Caco-2 (cell line): ENCODE measurements at regions not wholly inside any gene's neighbourhood (a gene's known extent, or its start where the extent isn't known, plus 50 kb on each side); places are given as distances from the start of the nearest gene placed in this dataset.
"Not testable (repeated sequence)": the region's sequence is repeated elsewhere in the genome, so short reads cannot be mapped to it uniquely, and the experiment has no call there.

Experiments used
- BruUV-seq: library from RNA; stranded (reverse); fragments of 400-500 nt; replicated peaks from 2 replicates; lab custom pipeline; 2021; lab: Mats Ljungman, UMichigan
- CTCF ChIA-PET: fragments of 300-600 bp; sonication (Branson Sonifier 250); formaldehyde crosslinking; loops from one replicate; lab custom pipeline; 2022; ENCODE audit warnings: antibody characterized with exemption; lab: Charles Lee
- POLR2A ChIA-PET: fragments of 300-600 bp; sonication (Branson Sonifier 250); formaldehyde crosslinking; loops from one replicate; lab custom pipeline; 2022; ENCODE audit warnings: antibody characterized with exemption; lab: Charles Lee
- DNase-seq, 2 experiments: peaks; one replicate each; pipeline versions ENCODE4 v3.0.0 to v3.0.0-alpha.2; 2020 to 2022
- H3K27me3 ChIP-seq: replicated peaks from 2 replicates; pipeline ENCODE4 v1.6.0; 2011; ENCODE audit warnings: low read length; ENCODE audit not compliant: control insufficient read depth, insufficient read depth
- H3K36me3 ChIP-seq: 2 replicates; pipeline ENCODE4 v1.5.1; 2011; ENCODE audit warnings: low read length; ENCODE audit not compliant: control insufficient read depth, insufficient read depth
- H3K4me1 ChIP-seq: fragments of 250-450 bp; sonication (Bioruptor Pico); 2 replicates; pipeline ENCODE4 v1.5.1; 2020; ENCODE audit warnings: mild to moderate bottlenecking
- H3K4me3 ChIP-seq: 2 replicates; pipeline ENCODE4 v1.5.1; 2011; ENCODE audit warnings: low read depth, mild to moderate bottlenecking, control low read depth, low read length
- H3K9me3 ChIP-seq: fragments of 250-450 bp; sonication (Bioruptor Pico); 2 replicates; pipeline ENCODE4 v1.5.1; 2020; ENCODE audit warnings: mild to moderate bottlenecking, moderate library complexity
- H3K27ac Mint-ChIP-seq: one replicate; pipeline ENCODE4 v1.8.0; 2022; ENCODE audit warnings: mixed read lengths; ENCODE audit not compliant: unreplicated experiment
- H3K27me3 Mint-ChIP-seq: one replicate; pipeline ENCODE4 v1.8.0; 2022; ENCODE audit warnings: mixed read lengths; ENCODE audit not compliant: insufficient read depth, unreplicated experiment
- H3K36me3 Mint-ChIP-seq: one replicate; pipeline ENCODE4 v1.8.0; 2022; ENCODE audit warnings: mild to moderate bottlenecking, mixed read lengths; ENCODE audit not compliant: insufficient read depth, unreplicated experiment
- H3K4me1 Mint-ChIP-seq: one replicate; pipeline ENCODE4 v1.8.0; 2022; ENCODE audit warnings: low read depth, mixed read lengths; ENCODE audit not compliant: unreplicated experiment
- H3K4me3 Mint-ChIP-seq: one replicate; pipeline ENCODE4 v1.8.0; 2022; ENCODE audit warnings: mild to moderate bottlenecking, moderate library complexity, mixed read lengths; ENCODE audit not compliant: unreplicated experiment
- H3K9me3 Mint-ChIP-seq: one replicate; pipeline ENCODE4 v1.8.0; 2022; ENCODE audit warnings: mixed read lengths; ENCODE audit not compliant: unreplicated experiment
- intact Hi-C: fragments of 100-400 bp; cut with micrococcal nuclease; formaldehyde crosslinking; loops from one replicate; pipeline ENCODE4 v1.10.0; 2022; ENCODE audit not compliant: unreplicated experiment
- TF ChIP-seq, protein P1 (sequence below), 2 experiments: fragments of 200-600 bp in 1 of 2; IDR thresholded peaks; 1 replicate in 1 of 2; 2 replicates in 1 of 2; pipeline versions ENCODE4 v1.5.1 to v1.8.0; 2011 to 2022; ENCODE audit warnings: antibody characterized with exemption in 1 of 2, control low read depth in 1 of 2, inconsistent platforms in 1 of 2, low read depth in 1 of 2, low read length in 1 of 2, mild to moderate bottlenecking in 1 of 2, moderate library complexity in 1 of 2; ENCODE audit not compliant: insufficient read depth in 1 of 2, severe bottlenecking in 1 of 2, unreplicated experiment in 1 of 2

DNA sequence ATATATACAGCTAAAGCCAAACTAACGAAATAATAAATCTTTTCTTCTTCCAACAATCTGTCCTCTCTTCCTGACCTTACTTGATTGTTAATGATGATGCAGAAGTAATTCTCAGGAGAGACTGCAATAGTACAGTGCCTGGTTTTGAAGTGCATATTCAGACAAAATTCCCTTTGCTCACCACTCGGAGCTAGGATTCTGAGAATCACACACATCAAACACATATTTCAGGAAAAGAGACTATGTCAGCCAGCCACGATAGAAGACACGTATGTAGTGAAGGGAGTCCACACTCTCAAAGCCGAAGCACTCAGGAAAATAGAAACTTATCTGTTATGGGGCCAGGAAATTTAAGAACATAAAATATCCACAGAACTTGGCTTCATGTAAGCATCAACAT lies 362.5 kb upstream of the FAT1 start:
- H3K27me3 Mint-ChIP-seq = peaks cover 2% of the 10 kb centered on the region
- Histone ChIP-seq H3K4me1 (no peaks in the 10 kb centered on the region), H3K27me3 (no peaks in the 10 kb centered on the region), H3K9me3 (no peaks in the 10 kb centered on the region), H3K36me3 (no peaks in the 10 kb centered on the region), H3K4me3 (no peak overlapping the region)
- H3K4me3 Mint-ChIP-seq = no peak overlapping the region
- ChIA-PET POLR2A (no interaction called here), CTCF (no interaction called here)
- intact Hi-C loops = no loop called here
- DNase-seq = no peak
- no peak overlapping the region for H3K27ac Mint-ChIP-seq
- H3K36me3 Mint-ChIP-seq = no peaks in the 10 kb centered on the region
- H3K9me3 Mint-ChIP-seq = no peaks in the 10 kb centered on the region
- BruUV-seq = no TSS peak
- TF ChIP-seq, protein P1, sequence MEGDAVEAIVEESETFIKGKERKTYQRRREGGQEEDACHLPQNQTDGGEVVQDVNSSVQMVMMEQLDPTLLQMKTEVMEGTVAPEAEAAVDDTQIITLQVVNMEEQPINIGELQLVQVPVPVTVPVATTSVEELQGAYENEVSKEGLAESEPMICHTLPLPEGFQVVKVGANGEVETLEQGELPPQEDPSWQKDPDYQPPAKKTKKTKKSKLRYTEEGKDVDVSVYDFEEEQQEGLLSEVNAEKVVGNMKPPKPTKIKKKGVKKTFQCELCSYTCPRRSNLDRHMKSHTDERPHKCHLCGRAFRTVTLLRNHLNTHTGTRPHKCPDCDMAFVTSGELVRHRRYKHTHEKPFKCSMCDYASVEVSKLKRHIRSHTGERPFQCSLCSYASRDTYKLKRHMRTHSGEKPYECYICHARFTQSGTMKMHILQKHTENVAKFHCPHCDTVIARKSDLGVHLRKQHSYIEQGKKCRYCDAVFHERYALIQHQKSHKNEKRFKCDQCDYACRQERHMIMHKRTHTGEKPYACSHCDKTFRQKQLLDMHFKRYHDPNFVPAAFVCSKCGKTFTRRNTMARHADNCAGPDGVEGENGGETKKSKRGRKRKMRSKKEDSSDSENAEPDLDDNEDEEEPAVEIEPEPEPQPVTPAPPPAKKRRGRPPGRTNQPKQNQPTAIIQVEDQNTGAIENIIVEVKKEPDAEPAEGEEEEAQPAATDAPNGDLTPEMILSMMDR (IDR thresholded peaks at IDR 0.05; ENCODE audit: insufficient read depth in 1 of 2, low read depth in 1 of 2, low read length in 1 of 2, severe bottlenecking in 1 of 2, unreplicated experiment in 1 of 2) = no peak
- no peaks in the 10 kb centered on the region for H3K4me1 Mint-ChIP-seq

DNA sequence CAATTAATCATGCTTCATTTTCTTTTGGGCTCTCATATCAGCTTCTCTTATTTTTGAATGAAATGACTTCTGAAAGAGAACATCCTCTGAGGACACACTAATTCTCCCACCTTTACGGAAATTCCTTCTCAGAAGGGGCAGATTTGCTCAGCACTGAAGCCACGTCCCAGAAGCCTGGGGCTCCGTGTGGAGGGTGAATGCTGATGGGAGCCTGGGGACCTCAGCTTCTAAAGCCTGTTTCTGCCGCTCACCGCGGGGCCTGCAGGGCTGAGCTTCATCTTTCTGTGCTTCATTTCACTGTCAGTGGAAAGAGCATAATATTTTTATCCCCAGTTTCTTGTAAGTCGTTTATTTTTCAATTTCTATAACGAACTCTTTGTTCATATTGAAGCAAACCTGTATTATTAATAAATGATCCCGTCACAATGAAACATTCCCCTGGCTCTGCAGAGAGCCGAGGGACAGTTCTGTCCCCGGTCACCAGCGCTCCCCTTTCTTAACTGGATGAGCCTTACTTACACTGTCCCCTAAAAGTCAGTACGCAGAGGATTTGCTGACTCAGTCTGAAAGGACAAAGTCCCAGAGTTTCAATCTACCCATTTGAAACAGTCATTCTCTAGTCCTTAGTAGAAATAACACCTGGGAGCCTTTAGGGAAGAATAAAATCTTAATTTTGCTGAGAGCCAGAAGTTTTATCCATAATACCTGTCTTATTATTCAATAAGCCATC lies 364.6 kb upstream of the FAT1 start:
- H3K4me1 Mint-ChIP-seq = no peaks in the 10 kb centered on the region
- ChIA-PET CTCF (no interaction called here), POLR2A (no interaction called here)
- Histone ChIP-seq H3K27me3 (no peaks in the 10 kb centered on the region), H3K36me3 (no peaks in the 10 kb centered on the region), H3K4me3 (no peak overlapping the region), H3K4me1 (no peaks in the 10 kb centered on the region), H3K9me3 (no peaks in the 10 kb centered on the region)
- no TSS peak for BruUV-seq
- DNase-seq = no peak
- no peaks in the 10 kb centered on the region for H3K36me3 Mint-ChIP-seq
- peaks cover 2% of the 10 kb centered on the region for H3K27me3 Mint-ChIP-seq
- no peak overlapping the region for H3K4me3 Mint-ChIP-seq
- H3K27ac Mint-ChIP-seq = no peak overlapping the region
- TF ChIP-seq, protein P1 (IDR thresholded peaks at IDR 0.05; ENCODE audit: insufficient read depth in 1 of 2, low read depth in 1 of 2, low read length in 1 of 2, severe bottlenecking in 1 of 2, unreplicated experiment in 1 of 2) = no peak
- no peaks in the 10 kb centered on the region for H3K9me3 Mint-ChIP-seq
- intact Hi-C loops = no loop called here

DNA sequence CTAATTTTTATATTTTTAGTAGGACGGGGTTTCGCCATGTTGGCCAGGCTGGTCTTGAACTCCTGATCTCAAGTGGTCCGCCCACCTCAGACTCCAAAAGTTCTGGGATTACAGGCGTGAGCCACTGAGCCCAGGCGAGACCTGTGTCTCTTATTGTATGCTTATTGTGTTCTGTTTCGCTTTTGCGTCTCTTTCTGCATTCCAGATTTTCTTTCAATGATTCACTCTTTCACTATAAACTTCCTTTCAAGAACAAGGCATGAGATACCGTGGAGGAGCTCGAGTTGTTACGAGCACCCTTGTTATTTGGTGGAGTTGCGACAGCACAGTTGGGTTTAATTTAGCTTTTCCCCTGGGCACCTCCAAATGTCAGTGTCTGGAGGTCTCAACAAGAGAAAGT lies 366.7 kb upstream of the FAT1 start:
- no TSS peak for BruUV-seq
- H3K4me3 Mint-ChIP-seq = no peak overlapping the region
- H3K27me3 ChIP-seq = no peaks in the 10 kb centered on the region
- H3K27me3 Mint-ChIP-seq = peaks cover 4% of the 10 kb centered on the region
- intact Hi-C loops = no loop called here
- CTCF ChIA-PET = no interaction called here
- POLR2A ChIA-PET = no interaction called here
- no peaks in the 10 kb centered on the region for H3K36me3 Mint-ChIP-seq
- no peak overlapping the region for H3K27ac Mint-ChIP-seq
- TF ChIP-seq, protein P1 (IDR thresholded peaks at IDR 0.05; ENCODE audit: insufficient read depth in 1 of 2, low read depth in 1 of 2, low read length in 1 of 2, severe bottlenecking in 1 of 2, unreplicated experiment in 1 of 2) = no peak
- no peaks in the 10 kb centered on the region for H3K4me1 ChIP-seq
- no peak for DNase-seq
- H3K9me3 ChIP-seq = no peaks in the 10 kb centered on the region
- no peaks in the 10 kb centered on the region for H3K36me3 ChIP-seq
- no peaks in the 10 kb centered on the region for H3K4me1 Mint-ChIP-seq
- H3K4me3 ChIP-seq = no peak overlapping the region
- no peaks in the 10 kb centered on the region for H3K9me3 Mint-ChIP-seq

DNA sequence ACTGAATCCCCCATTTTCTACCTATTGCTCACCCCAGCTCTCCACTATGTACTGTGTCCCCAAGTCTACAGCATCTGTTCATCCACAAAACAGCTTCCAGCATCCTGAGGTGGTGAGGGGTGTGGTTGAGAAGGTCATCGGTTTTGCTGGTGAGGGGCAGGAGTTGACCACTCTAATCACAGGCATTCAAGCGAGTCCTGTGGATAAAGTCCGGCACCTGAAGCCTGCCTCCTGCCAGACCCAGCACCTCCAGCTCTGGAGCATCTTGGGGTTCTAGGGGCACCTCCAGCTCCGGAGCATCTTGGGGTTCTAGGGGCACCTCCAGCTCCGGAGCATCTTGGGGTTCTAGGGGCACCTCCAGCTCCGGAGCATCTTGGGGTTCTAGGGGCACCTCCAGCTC lies 367.2 kb upstream of the FAT1 start:
- BruUV-seq, CTCF ChIA-PET, H3K27ac Mint-ChIP-seq, POLR2A ChIA-PET, H3K4me1 ChIP-seq, H3K27me3 Mint-ChIP-seq, H3K4me1 Mint-ChIP-seq, intact Hi-C loops, H3K27me3 ChIP-seq, H3K9me3 ChIP-seq, H3K36me3 Mint-ChIP-seq, H3K4me3 ChIP-seq, H3K36me3 ChIP-seq, H3K9me3 Mint-ChIP-seq, DNase-seq, H3K4me3 Mint-ChIP-seq: not testable (repeated sequence)
